Choroid plexus epithelial cell (primary cell): ENCODE measurements at regions not wholly inside any gene's neighbourhood (a gene's known extent, or its start where the extent isn't known, plus 50 kb on each side); places are given as distances from the start of the nearest gene placed in this dataset.

Experiments used
- DNase-seq: peaks from one replicate; pipeline ENCODE4 v3.0.0-alpha.2; 2010; ENCODE audit warnings: low read depth
- H3K4me3 ChIP-seq: 2 replicates; pipeline ENCODE4 v1.5.1; 2011; ENCODE audit warnings: low read depth, mild to moderate bottlenecking, control low read depth, low read length, moderate library complexity
- TF ChIP-seq, protein P1 (sequence below): conservative IDR thresholded peaks from 2 replicates; pipeline ENCODE4 v1.5.1; 2011; ENCODE audit warnings: low read depth, mild to moderate bottlenecking, control low read depth, inconsistent platforms, low read length, moderate library complexity

GRCh38 chrX:95884186-95884585, 800.5 kb upstream of the DIAPH2 start:
- TF ChIP-seq, protein P1, sequence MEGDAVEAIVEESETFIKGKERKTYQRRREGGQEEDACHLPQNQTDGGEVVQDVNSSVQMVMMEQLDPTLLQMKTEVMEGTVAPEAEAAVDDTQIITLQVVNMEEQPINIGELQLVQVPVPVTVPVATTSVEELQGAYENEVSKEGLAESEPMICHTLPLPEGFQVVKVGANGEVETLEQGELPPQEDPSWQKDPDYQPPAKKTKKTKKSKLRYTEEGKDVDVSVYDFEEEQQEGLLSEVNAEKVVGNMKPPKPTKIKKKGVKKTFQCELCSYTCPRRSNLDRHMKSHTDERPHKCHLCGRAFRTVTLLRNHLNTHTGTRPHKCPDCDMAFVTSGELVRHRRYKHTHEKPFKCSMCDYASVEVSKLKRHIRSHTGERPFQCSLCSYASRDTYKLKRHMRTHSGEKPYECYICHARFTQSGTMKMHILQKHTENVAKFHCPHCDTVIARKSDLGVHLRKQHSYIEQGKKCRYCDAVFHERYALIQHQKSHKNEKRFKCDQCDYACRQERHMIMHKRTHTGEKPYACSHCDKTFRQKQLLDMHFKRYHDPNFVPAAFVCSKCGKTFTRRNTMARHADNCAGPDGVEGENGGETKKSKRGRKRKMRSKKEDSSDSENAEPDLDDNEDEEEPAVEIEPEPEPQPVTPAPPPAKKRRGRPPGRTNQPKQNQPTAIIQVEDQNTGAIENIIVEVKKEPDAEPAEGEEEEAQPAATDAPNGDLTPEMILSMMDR: no peak
- no peak overlapping the region for H3K4me3 ChIP-seq
- DNase-seq: peak; percentile 9

DNA sequence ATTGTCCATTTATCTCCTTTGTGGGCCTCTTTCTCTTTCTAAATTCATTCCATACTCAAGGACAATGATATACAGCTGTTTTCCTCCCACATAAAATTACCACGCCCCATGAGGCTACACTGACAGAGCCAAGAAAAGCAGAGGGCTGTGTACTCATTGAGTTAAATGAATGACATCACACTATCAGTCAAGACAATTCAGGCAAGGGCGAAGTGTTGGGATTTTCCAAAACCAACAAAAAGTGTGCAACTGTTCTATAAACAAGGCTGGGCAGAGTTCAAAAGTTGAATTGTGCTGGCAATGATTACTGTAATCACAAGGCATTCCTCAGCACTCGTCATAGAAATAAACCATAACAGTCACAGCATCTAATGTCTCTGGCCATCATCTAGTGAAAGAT, 799.6 kb upstream of the DIAPH2 start:
- H3K4me3 ChIP-seq: no peak overlapping the region
- peak; percentile 55 for DNase-seq
- TF ChIP-seq, protein P1: no peak

DNA sequence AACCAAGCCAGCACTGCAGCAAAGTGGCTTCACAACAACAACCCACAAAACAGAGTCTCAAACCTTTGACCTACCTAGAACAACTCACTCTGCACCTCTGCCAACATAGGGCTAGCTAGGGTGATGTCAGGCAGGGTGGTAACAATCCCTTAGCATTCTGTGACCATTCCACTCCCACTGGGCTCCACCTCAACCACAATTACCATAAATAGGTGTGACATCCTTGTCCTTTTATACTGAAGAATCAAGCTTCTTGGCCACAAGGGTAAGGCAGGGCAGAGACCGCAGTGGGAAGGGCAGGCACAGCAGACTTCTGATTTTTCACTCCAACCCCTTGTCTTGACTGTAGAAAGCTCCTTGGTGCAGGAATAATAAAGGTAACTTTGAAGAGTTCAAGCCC, 795.4 kb upstream of the DIAPH2 start:
- H3K4me3 ChIP-seq: no peak overlapping the region
- no peak for DNase-seq
- TF ChIP-seq, protein P1: no peak

DNA sequence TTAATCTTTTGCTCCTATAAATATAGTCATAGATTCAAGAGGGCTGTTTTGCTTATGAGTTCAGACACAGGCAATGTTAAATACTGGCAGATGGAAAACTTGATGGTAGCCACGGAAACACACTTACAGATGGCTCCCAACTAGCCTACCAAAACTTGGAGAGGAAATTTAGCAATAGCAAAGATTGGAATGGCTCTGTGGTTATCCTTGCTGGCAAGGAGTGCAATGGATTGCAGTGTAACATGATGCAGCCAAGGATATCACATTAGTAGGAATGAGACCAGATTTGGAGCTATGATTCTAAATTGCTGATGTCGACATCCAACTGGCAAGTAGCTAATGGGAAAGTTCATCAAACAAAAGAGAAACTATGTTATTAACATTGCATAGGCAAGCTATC, 791.0 kb upstream of the DIAPH2 start:
- TF ChIP-seq, protein P1: no peak
- peak; percentile 63 for DNase-seq
- H3K4me3 ChIP-seq: no peak overlapping the region

DNA sequence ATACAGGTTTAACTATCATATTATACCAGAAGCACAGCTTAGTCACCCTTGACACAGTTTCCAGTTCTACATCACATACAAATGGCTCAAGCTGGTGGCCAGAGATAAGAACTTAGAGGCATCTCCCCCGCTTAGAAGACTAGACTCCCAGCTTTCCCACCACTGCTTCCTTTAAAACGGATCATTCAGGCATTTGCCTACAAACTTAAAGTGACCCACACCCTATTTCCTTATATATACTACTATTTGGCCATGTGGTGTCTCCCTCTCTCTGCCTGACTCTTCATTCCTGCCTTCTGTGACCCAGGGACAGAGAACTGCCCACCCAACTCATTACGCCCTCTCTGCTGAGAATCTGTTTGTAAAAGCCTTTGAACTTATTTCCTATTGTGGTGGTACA, 781.2 kb upstream of the DIAPH2 start:
- TF ChIP-seq, protein P1: peak; percentile 2
- DNase-seq: peak; percentile 5
- H3K4me3 ChIP-seq: no peak overlapping the region

GRCh38 chrX:95903975-95904374, 780.7 kb upstream of the DIAPH2 start:
- no peak overlapping the region for H3K4me3 ChIP-seq
- DNase-seq: no peak
- TF ChIP-seq, protein P1: no peak

GRCh38 chrX:95907081-95907480, 777.6 kb upstream of the DIAPH2 start:
- no peak for DNase-seq
- TF ChIP-seq, protein P1: no peak
- no peak overlapping the region for H3K4me3 ChIP-seq
